GM18517 (cell line): ENCODE measurements at regions not wholly inside any gene's neighbourhood (a gene's known extent, or its start where the extent isn't known, plus 50 kb on each side); places are given as distances from the start of the nearest gene placed in this dataset.

ENCODE experiments used
- ATAC-seq: cut with Tn5 transposase; IDR thresholded peaks from one replicate; pipeline ENCODE4 v1.9.1; 2021; ENCODE audit warnings: mild to moderate bottlenecking, moderate library complexity; ENCODE audit not compliant: unreplicated experiment

DNA sequence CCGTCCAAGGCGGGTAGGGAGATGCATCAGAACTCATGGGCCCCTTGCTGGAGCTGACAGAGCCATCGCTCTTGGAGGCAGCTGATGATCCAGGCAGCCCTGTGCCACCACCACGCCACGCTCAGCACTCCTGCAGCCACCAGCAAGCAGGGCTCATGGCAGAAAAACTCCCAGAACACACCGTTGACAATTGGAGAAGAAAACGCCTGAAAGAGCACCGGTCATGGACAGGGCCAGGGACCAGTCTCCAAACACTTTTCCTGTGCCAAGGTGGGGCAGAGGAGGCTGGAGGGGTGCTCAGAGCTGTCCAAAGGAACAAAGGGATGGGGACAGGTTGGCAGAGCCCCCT is 132.2 kb downstream of the FOXL1 start:
- ATAC-seq, result no peak

DNA sequence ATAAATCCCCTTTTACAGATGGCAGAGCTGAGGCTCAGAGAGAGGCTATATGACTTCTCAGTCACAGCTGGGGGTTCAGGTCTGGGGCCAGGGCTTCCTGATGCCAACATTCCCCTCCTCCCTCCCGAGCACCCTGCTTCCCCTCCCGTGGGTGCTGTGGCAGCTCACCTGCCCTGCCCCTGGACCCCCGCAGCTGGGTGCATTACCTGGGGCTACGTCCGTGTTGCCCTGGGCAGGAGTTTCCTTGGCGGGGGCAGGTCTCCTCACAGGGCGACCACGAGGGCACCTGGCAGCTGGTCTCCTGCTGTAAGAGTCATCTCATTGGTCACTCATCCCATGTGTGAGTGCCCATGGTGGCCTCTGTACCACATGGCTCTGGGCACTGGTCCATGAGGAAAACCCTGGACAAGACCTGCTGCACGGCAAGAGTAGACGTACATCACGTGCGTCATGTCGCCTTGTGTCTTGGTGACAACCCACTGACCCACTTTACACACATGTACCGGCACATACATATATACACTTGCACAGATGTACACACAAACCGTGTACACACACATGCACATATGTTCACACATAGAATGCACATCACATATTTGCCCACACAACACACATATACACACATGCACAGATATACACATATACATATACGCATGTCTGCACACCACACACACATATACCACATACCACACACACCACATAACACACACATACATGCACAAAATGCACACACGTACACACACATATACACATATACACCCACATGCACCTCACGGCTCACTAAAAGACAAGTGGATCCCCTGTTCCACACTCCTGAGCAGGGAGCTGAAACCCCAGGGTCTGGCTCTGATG is 134.0 kb downstream of the FOXL1 start:
- ATAC-seq, result no peak

DNA sequence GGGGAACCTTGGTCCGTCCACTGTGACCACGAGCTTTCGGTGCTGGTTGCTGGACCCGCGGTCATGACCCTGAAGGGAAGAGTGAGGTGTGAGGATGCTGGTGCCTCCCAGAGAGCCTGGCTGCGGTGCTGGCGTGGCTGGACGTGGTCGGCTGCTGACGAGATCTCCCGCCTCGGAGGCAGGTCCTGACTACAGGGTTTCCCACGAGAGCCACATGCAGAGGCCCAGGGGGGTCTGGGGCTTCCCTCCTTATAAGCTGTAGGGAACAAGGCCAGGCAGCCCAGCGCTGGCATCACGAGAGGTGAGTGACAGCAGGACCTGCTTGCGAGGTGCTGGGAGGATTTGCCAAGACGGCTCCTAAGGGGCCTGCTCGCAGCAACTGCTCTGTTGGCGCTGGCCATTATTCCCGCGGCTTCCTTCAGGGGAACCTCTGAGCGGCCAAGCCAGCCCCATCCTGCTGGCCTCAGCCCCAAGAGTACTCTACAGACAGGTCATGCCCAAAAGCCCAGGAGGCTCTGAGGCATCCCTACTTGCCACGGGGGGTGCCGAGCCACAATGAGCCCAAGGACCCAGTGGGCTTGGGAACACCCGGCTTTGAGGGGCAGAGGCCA is 134.8 kb downstream of the FOXL1 start:
- no peak for ATAC-seq

DNA sequence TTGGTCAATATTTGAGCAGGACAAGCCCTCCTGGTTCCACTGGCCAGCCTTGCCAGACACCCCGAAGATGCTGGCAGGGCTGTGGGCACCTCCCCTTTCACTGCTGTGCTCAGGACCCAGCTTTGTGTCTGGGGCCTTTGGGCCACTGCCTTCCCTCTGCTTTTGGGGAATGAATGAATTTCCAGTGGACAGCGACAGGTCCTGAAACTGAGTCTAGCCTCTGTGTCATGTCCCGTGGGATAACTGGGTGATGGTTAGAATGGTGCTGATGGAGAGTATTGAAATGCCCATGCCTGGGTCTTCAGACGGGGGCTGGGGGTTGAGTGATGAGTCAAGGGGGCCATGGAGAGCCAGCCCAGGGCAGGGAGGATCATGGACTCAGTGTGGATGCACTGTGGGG is 135.8 kb downstream of the FOXL1 start:
- ATAC-seq, result no peak

DNA sequence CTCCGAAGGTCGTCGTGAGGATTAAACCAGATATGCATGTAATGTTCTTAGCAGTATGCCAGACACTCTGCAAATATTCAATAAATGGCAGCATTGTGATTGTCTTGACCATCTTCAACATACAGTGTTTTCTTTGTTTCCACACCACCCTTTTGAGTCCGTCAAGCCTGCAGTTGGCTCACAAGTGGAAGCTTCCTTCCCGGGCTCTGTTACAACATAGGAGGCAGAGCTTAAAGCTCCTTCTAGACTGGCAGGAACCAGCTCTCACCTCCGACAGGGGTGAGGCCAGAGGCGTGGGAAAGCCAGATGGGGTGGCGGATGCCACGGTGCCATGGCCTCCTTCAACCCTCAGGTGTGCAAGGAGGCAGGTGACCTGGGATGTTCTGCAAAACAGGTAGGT is 138.3 kb downstream of the FOXL1 start:
- no peak for ATAC-seq

DNA sequence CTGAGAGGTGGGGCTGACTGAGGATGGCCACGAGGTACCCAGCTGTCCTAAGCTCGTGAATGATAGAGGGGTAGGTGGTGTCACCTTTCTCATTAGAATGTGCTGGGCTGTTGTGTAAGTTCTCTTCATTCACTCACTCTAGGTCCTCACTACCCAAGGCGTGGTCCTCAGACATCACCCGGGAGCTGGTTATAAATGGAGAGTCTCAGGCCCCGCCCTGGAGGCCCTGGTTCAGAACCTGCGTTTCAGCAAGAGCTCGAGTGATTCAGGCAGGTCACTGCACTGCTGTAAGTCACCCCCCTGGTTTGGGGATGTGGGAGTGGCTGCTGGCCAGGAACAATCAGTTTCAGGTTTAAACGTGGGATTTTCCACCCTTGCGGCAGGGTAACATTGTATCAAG is 139.8 kb downstream of the FOXL1 start:
- ATAC-seq, result no peak

DNA sequence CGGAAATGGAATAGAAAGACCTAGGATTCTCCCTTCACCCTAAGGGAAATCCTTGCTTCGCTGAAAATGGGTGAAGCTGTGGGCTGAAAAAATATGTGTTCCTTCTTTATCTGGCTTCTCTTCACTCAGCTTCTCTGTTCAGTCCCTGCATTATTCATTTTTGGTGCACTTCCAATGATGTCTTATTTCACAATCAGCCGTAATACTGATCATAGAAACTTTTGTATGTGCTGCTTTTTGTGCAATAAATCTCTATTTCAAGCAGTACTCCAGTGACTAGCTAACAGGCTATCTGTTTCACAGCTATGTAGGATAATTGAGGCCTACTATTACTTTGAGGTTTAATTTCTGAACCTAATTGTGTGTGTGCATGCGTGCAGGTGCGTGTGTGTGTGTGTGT is 144.6 kb downstream of the FOXL1 start:
- ATAC-seq, result no peak

DNA sequence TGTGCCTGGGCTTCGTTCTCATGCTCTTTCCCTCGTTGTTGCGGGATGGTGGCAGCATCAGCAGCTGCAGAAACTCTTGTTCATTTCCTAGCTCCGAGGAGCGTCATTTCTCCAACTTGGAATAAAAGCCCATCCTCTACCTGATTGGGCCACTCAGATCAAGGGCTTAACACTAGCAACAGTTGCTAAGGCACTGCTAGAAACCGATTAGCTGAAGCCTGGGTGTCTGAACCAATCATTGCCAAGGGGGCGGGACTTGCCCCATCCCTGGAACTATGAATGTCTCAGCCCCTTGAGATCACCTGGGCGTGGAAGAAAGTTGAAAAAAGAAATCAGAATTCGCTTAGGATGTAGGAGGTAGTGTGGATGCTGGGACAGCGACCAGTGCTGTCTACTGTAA is 145.3 kb downstream of the FOXL1 start:
- ATAC-seq, result no peak

DNA sequence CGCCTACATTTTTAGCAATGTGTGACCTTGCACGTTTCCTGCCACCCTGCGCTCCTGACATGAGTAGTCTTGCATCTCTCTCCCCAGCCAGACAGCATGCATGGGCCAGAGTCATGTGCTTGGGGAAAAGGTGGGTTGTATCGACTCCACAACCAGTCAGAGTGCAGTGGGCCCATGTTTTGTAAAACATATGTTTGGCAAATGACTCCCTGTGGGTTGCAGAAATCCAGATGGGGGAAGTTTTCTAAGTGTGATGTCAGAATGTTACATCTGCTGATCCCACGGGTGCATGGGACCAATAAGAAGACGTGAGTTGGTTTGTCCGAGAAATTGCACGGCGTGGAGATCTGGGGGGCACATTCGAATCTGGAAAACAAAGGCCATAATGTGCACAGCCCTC is 147.1 kb downstream of the FOXL1 start:
- ATAC-seq, result no peak

DNA sequence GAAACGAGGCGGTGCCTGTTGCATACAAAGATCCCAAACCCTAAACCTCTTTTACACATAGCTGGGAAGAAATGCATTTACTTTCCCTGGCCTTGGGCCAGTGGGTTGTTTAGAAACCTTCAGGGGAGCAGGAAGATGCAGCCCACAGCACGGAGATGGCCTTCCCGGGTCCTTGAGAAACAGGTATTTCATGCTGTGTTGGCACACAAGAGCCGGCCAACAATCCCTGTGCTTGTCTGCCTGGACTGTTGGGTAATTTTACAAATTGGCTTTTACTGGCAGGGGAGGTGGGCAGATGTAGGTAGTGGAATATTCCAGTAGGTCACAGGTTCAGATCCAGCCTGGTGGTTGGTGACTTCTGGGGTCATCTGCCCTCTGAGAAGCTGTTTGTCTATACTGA is 148.0 kb downstream of the FOXL1 start:
- no peak for ATAC-seq

DNA sequence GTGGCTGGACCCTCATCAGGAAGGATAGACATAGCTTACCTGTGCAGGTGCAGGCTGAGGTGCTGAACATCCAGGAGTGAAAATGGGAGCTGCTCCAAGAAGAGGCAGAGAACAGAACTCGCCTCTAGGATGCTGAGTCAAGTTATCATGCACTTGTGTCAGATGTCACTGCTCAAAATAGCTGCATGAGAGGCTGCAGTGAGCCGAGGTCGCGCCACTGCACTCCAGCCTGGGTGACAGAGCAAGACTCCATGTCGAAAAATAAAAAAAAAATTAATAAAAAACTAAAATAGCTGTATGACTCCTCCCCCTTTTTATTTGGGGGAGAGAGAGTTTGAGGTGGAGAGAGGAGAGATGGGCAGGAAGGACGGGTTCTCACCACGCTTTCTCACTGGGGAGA is 148.8 kb downstream of the FOXL1 start:
- ATAC-seq, result no peak

DNA sequence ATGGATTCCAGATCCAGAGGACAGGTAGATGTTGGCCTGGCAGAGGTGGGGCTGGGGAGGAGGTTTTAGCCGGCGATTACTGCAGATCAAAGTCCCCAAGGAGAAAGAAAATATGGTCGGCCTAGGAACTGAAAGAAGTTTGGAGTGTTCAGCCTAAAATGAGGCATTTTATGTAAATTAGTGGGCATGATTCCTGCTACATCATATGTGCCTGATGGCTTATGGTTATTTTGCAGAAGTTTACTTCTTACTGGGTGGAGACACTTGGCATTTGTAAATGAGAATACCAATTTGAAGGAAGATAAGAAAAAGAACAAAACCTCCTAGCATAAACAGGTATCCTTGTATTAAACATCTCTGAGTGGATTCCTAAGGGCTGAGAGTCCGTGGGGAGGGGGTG is 149.3 kb downstream of the FOXL1 start:
- no peak for ATAC-seq

DNA sequence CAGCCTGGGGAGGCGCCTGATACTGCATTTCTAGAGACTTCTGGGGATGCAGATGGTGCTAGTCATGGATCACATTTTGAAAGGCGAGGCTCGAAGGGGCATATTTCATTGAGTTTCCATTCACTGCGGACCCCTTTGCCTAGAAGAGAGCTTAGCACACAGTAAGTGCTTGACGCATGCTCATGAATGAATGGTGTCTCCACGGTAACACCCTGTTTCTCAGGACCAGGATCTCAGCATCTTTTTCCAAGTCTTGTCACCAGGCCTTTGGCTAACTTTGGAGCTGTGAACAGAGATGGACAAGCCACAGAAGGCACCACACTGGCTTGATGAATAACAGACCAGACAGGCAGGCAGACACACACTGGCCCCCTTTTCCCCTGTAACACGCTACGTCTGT is 151.3 kb downstream of the FOXL1 start:
- no peak for ATAC-seq

DNA sequence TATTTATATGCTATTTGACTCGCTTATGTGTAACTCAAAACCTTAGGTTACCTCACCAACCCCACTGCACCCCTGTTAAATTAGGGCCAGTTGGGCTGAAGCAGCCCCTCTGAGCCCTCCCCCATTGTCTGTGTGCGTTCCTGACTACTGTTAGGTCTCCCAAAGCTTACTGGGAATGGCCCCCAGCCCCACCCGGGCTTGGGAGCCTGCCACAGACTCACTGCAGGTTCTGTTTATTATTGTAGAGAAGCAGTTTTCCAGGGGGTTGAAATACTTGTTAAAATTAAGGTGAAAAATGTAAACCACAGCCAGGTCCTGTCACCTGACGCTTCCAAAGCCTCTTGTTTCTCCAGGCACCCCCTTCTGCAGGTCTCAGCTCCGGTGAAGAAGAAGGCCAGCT is 151.7 kb downstream of the FOXL1 start:
- ATAC-seq, result no peak

DNA sequence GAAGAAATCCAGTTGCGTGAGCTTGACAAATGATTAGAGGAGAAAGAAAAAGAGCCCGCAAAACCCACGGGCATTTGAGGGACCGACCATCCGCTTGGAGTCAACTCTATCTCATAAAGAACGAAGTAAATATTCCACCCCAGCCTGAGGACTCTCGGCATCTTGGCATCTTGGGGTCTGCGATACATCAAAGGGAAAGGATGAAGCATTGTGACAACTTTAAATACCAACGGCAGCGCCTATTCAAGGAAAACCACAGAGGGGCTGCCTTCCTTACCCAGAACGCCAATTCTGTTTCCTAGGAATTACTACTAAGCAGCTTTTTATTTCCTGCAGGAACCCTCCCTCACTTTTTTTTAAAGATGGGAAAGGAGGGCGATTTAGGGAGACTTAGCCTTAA is 152.2 kb downstream of the FOXL1 start:
- ATAC-seq, result no peak

DNA sequence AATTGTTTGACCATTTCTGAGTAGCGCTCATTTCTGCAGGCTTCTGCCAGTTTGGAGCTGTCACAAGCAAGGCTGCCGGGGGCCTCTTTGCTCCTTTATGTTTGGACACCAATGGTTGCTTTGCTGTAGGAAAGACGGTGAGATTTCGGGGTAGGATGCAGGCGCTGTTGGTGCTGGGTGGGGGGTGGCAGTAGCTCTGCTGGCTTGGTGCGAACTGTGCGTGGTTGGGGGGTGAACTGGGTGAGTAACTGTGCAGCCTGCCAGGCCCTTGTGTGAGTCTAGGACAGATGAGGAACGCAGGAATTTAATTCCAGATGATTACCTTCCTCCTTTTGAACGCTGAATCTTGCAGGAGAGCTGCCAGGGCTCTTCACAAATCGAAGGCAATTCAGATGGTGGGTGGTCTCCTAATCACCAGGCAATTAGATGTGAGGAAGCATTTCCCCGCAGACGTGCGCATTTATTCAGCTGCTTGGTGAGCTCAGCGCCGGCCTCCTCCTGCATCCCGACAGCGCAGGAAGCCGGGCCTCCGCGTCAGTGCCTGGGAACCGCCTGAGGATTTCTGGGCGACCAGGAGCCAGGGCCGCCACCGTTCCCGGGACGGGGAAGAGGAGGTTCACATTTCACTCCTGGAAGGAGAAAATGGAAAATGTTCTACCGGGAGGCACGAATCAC is 154.4 kb downstream of the FOXL1 start:
- ATAC-seq, result no peak

DNA sequence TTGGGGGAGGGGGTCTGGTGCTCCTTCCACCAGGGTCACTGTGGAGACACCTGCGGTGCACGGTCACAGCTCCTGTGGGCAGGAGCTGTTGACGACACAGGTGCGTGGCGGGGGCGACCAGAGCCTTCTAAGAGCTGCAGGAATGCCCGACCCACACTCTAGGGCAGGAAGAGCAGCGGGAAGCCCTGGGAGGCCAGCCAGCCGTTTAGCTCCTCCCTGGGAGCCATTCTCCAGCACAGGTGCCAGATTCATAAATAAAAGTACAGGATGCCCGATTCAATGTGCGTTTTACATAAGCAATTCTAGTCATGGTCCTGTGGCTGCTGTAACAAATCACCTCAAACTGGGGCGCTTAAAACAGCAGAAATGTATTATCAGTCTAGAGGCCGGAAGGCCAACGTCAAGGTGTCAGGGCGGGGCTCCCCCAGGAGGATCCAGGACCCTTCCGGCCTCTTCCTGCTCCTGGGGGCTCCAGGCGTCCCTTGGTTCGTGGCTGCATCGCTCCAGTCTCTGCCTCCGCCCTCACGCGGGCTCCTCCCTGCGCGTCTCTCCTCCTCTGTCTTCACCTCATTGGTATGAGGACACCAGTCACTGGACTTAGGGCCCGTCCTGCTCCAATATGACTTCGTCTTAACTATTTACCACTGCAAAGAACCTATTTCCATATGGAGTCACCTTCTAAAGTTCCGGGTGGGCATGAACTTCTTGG is 155.4 kb downstream of the FOXL1 start:
- ATAC-seq, result no peak

DNA sequence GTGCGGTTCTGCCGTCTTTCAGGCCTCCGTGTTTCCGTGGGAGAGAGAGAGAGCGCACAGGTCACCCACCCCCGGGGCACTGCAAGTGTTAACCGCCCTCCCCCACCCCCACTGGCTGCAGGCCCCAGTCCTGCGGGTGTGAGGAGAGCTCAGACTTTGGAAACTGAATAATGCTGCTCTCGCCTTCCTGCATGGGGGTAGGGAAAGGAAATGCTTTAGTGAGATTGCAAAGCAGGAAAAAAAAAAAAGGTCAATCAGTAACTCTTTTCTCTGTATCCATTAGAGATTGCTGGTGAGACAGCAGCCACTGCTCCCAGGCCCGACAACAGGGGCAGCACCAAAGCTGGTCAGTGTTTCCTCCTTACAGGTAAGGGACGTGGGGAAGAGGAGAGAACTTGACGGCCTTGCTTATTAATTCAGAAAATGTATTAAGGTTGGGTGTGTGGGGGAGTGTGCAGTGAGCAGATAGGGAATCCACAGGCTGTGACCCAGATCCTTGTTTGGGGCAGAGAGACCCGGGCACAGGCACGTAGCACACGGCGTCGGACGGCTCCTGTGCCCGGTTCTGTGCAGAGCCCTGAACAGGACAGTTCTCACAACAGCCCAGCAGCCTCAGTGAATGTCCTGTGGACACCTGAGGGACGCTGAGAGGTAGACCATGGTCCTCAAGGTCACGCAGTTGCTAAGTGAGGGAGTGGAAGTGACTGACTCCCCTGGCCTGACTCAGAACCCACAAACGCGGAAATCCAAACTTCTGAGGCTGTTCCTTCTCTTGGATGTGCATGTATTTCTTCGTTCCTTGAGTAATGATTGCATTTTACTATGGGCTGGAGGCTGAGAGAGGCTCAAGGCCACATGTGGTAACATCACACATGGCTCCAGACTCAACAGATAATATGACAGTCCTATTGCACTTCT is 156.5 kb downstream of the FOXL1 start:
- ATAC-seq, result no peak

DNA sequence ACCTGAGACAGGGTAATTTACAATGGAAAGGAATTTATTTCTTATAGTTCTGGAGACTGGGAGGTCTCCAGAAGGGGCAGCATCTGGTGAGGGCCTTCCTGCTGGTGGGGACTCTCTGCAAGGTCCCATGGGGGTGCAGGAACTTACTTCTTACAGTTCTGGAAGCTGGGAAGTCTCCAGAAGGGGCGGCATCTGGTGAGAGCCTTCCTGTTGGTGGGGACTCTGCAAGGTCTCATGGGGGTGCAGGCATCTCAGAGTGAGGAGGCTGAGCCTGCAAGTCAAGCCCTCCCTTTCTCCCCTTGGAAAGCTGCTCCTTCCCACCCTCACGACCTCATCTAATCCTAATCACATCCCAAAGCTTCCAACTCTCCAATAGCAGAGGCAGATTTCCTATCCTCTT is 157.4 kb downstream of the FOXL1 start:
- no peak for ATAC-seq

DNA sequence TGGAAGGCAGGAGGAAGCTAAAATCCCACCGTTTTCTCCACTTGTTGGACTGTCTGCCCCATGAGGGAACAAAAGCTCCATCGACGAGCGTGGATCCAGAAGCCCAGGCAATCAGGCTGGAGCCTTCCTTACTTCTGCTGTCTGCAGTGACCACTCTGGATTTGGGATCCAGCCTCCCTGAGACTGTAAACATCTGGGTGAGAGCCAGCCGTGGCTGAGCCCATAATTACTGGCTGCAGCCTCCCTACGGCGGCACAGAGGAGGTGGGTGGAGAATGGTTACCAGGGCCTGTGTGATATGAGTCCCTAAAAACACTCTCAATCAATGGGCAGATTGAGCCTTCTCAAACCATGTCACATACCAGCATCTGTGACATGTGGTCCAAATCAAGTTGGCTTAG is 158.2 kb downstream of the FOXL1 start:
- no peak for ATAC-seq

DNA sequence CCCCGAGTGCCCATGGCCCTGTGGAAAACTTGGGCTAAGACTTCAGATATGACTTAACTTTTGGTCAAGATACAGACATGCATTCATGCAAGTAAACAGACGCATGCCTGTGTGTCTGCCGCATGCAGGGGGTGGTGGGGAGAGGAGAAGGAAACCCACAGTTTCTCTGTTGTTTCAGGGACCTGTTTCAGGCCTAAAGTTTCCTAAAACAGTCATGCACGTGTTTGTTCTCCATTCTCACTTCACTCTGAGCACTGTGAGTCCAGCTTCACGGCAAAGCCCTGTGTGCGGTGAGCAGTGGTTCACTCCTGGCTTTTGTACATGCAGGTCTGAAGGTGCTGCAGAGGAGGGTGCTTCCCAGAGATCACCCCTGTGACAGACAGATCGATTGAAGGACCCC is 158.7 kb downstream of the FOXL1 start:
- ATAC-seq, result no peak
